Urinary bladder (tissue), 3 donors: ENCODE measurements at regions not wholly inside any gene's neighbourhood (a gene's known extent, or its start where the extent isn't known, plus 50 kb on each side); places are given as distances from the start of the nearest gene placed in this dataset.

Experiments used
- DNase-seq: peaks from one replicate; pipeline ENCODE4 v3.0.0-alpha.2; 2015; ENCODE audit errors: extremely low spot score
- H3K27ac ChIP-seq: one replicate; pipeline ENCODE4 v1.5.1; 2013; ENCODE audit warnings: low read depth, mild to moderate bottlenecking, moderate library complexity
- H3K36me3 ChIP-seq: one replicate; pipeline ENCODE4 v1.6.1; 2013; ENCODE audit warnings: mild to moderate bottlenecking, moderate library complexity; ENCODE audit not compliant: insufficient read depth
- H3K4me1 ChIP-seq: one replicate; pipeline ENCODE4 v1.6.1; 2013; ENCODE audit warnings: mild to moderate bottlenecking, moderate library complexity; ENCODE audit not compliant: insufficient read depth
- H3K4me3 ChIP-seq: one replicate; pipeline ENCODE4 v1.5.1; 2013; ENCODE audit warnings: low read depth, low read length
- WGBS: extraction: QIAGEN DNeasy Blood & Tissue Kit; methylation state at CpG from one replicate; pipeline ENCODE4 v1.1.7; 2013; 5-methylcytosine and 5-hydroxymethylcytosine counted together
- donor health status: healthy with polysubstance abuse.
- donor health status: healthy.

DNA sequence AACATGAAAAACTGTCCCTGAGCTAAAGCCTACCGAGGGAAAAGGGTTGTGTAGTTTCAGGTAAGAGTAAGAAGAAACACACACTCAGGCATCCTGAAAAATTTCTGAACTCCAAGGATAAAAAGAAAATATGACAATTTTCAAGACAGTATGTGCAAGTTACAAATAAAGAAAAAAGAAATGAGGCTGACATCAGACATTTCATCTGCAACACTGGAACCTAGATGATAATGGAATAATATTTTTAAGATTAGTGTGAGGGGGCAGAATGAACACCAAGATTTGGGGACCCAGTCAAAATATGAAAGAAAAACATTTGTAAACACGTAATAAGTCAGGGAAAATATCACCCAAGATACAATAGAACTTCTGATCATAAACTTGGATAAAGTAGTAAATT, 135.9 kb upstream of the PSMD7 start:
- Histone ChIP-seq H3K27ac (no peak overlapping the region), H3K4me1 (no peaks in the 10 kb centered on the region), H3K4me3 (no peak overlapping the region), H3K36me3 (no peaks in the 10 kb centered on the region)
- WGBS: 91% methylated on average over 2 of the region's 2 CpGs
- no peak for DNase-seq

DNA sequence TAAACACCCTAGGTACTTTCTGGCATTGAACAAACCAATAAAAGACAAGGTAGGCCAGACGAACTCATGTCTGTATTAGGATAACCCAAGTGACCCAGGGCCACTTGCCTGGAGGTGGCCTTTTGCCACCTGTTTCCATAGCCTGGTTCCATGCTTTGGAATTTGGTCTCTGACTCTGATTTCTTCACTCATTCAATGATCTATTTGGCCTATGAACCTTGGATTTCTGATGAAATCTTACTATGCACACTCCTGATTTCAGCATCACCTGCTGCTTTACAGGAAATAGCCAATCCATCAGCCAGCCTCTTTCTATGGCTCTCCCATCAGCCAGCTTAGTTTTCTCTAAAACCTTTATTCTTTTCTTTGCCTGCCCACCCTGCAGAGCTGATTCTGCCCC, 142.8 kb upstream of the PSMD7 start:
- Histone ChIP-seq H3K4me1 (no peaks in the 10 kb centered on the region), H3K36me3 (no peaks in the 10 kb centered on the region), H3K4me3 (no peak overlapping the region), H3K27ac (no peak overlapping the region)
- no peak for DNase-seq
- WGBS: 49% methylated on average over 1 of the region's 1 CpG

DNA sequence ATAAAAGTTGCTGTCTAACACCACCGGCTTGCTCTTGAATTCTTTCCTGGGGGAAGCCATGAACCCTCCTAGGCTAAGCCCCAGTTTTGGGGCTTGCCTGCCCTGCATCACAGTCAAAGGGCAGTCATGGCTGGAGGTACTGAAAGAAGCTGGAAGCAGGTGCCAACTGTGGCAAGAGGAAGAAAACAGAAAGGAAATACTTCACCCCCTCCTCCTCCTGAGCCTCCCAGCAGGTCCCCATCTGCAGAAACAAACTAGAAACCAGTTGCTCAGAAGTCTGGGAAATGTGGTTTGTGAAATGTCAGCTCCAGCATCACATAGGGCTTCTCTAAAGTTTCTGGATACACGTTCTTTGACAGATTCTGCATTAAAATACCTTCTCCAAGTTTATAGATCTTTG, 150.0 kb upstream of the PSMD7 start:
- H3K4me3 ChIP-seq: no peak overlapping the region
- no peak for DNase-seq
- no peaks in the 10 kb centered on the region for H3K4me1 ChIP-seq
- H3K27ac ChIP-seq: no peak overlapping the region
- WGBS: 86% methylated on average over 2 of the region's 2 CpGs
- H3K36me3 ChIP-seq: no peaks in the 10 kb centered on the region

DNA sequence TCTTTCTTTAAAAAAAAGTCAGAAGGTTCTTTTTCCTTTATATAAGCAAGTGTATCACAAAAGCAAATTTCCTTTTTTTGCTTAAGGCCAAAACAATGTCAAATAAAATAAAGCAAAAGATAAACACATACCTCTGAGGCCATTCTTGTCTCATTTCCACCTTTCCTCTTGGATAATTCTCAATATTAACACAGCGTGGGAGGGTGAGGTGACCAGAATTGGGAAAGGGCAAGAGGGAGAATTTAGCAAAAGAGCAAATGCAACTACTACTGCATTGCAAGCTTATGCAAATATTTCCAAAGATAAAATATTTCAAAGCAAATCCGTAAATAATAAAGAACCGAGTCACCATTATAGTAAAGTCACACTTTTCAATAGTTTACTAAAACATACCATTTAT, 153.4 kb upstream of the PSMD7 start:
- Histone ChIP-seq H3K36me3 (no peaks in the 10 kb centered on the region), H3K4me1 (no peaks in the 10 kb centered on the region), H3K4me3 (no peak overlapping the region), H3K27ac (no peak overlapping the region)
- no peak for DNase-seq
- WGBS: 35% methylated on average over 3 of the region's 3 CpGs

DNA sequence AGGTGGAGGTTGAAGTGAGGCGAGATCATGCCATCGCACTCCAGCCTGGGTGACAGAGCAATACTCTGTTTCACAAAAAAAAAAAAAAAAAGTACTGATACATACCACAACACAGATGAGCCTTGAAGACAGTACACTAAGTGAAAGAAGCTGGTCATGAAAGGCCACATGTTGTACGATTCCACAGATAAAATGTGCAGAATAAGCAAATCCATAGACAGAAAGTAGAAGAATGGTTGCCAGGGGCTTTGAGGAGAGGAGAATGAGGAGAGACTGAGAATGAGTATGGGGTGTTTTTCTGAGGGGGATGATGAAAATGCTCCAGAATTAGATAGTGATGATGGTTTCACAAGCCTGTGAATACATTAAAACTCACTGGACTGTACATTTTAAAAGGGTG, 155.6 kb upstream of the PSMD7 start:
- Histone ChIP-seq H3K4me3 (no peak overlapping the region), H3K36me3 (no peaks in the 10 kb centered on the region), H3K27ac (no peak overlapping the region), H3K4me1 (no peaks in the 10 kb centered on the region)
- no peak for DNase-seq
- 76% methylated on average over 3 of the region's 3 CpGs for WGBS

DNA sequence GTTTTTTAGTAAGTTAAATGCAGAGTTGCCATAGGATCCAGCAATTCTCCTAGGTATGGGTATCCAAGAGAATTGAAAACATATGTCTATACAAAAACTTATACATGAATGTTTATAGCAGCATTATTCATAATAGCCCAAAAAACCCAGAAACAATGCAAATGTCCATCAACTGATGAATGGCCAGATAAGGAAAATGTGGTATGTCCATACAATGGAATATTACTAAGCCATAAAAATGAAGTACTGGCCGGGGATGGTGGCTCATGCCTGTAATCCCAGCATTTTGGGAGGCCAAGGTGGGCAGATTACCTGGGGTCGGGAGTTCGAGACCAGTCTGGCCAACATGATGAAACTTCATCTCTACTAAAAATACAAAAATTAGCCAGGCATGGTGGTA, 156.1 kb upstream of the PSMD7 start:
- H3K4me3 ChIP-seq: no peak overlapping the region
- H3K4me1 ChIP-seq: no peaks in the 10 kb centered on the region
- H3K36me3 ChIP-seq: no peaks in the 10 kb centered on the region
- DNase-seq: no peak
- 92% methylated on average over 3 of the region's 3 CpGs for WGBS
- no peak overlapping the region for H3K27ac ChIP-seq

DNA sequence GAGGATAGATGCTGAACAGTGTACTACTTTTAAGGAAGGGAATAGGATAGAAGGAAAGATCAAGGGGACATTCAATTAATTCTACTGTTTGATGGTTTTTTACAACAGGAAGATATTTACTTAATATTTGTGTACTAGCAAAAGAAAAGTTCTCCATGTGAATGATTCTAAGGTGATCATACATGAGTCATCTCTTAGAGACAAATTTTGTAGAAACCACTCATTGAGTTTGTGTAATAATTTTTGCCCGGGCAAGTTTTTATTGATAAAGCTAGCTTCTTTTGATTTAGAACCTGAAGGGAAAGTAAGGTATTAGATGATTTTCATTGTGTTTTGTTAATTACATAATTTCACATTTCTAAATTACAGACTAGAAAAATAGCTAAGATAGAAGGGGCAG, 172.8 kb upstream of the PSMD7 start:
- H3K4me3 ChIP-seq: no peak overlapping the region
- H3K27ac ChIP-seq: no peak overlapping the region
- no peak for DNase-seq
- H3K36me3 ChIP-seq: no peaks in the 10 kb centered on the region
- WGBS: 94% methylated on average over 1 of the region's 1 CpG
- H3K4me1 ChIP-seq: no peaks in the 10 kb centered on the region

DNA sequence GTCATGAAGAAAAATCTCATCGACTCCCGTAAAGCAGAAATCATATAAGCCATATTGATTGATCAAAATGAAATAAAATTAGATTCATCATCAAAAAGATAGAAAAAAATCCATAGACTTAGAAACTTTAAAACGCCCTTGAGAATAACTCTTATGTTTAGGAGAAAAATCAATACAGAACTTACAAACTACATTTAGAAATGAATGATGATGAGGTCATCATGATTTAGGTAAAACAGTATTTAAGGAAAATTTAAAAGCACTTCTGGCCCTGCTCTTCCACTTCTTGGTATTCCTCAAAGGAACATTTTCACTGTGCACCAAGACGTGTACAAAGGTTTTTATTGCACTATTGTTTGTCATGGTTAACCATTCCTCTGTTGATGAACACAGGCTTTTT, 173.4 kb upstream of the PSMD7 start:
- Histone ChIP-seq H3K4me3 (no peak overlapping the region), H3K36me3 (no peaks in the 10 kb centered on the region), H3K27ac (no peak overlapping the region), H3K4me1 (no peaks in the 10 kb centered on the region)
- no peak for DNase-seq
- WGBS: 86% methylated on average over 4 of the region's 4 CpGs

DNA sequence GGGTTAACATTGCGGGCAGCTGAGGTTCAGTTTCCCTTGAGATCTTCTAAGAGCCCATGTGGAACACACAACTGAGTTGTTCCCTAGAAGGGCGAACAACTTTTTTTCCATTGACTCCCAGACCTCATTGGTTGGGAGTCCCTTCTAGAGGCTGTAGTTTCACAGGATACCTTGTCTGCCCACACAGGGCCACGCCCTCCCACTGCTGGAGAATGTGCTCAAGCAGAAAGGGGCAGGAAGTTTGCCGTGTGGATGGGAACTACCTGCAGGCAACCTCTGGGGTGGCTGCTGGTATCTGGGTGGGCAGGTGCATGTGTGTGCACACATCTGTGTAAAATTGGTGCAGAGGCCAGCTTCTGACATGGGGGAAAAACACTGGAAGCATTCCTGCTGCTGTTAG, 178.8 kb upstream of the PSMD7 start:
- H3K4me3 ChIP-seq: no peak overlapping the region
- no peak overlapping the region for H3K27ac ChIP-seq
- H3K36me3 ChIP-seq: no peaks in the 10 kb centered on the region
- 85% methylated on average over 4 of the region's 4 CpGs for WGBS
- no peaks in the 10 kb centered on the region for H3K4me1 ChIP-seq
- DNase-seq: no peak

DNA sequence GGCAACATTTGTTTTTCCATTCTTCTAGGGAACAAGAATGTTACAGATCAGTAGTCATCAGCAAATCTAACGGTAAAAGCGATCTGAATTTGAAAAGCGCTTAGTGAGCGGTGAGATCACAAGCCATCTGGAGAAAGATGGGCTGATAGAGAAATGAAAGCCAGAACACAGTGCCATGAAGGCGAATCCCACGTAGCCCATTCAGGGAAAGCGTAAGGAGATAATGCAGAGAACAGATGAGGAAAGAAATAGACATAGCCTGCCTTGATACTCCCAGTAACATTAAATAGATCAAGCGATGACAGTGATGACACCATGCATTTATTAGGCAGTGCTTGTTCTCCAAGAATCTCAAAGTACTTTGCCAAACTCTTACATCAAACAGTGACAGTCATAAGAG, 183.1 kb upstream of the PSMD7 start:
- no peaks in the 10 kb centered on the region for H3K36me3 ChIP-seq
- H3K4me3 ChIP-seq: no peak overlapping the region
- H3K27ac ChIP-seq: no peak overlapping the region
- DNase-seq: no peak
- no peaks in the 10 kb centered on the region for H3K4me1 ChIP-seq
- 75% methylated on average over 8 of the region's 8 CpGs for WGBS

DNA sequence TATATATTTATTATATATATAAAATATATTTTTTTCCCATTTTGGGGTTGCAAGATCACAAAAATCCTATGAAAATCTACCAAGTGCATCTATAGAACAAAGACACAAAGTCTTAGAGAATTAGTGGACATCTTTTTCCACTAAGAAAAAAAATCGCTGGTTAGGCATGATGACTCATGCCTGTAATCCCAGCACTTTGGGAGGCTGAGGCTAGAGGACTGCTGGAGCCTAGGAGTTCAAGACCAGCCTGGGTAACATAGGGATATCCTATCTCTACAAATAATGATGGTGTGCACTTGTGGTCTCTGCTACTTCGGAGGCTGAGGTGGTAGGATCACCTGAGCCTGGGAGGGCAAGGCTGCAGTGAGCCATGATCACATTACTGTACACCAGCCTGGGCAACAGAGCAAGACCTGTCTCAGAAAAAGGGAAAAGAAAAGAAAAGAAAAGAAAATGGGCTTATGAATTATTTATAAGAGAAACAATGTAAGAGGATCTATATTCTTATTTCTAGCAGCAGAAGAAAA, 185.1 kb upstream of the PSMD7 start:
- no peak for DNase-seq
- Histone ChIP-seq H3K4me1 (no peaks in the 10 kb centered on the region), H3K27ac (no peak overlapping the region), H3K4me3 (no peak overlapping the region), H3K36me3 (no peaks in the 10 kb centered on the region)
- 94% methylated on average over 2 of the region's 2 CpGs for WGBS

DNA sequence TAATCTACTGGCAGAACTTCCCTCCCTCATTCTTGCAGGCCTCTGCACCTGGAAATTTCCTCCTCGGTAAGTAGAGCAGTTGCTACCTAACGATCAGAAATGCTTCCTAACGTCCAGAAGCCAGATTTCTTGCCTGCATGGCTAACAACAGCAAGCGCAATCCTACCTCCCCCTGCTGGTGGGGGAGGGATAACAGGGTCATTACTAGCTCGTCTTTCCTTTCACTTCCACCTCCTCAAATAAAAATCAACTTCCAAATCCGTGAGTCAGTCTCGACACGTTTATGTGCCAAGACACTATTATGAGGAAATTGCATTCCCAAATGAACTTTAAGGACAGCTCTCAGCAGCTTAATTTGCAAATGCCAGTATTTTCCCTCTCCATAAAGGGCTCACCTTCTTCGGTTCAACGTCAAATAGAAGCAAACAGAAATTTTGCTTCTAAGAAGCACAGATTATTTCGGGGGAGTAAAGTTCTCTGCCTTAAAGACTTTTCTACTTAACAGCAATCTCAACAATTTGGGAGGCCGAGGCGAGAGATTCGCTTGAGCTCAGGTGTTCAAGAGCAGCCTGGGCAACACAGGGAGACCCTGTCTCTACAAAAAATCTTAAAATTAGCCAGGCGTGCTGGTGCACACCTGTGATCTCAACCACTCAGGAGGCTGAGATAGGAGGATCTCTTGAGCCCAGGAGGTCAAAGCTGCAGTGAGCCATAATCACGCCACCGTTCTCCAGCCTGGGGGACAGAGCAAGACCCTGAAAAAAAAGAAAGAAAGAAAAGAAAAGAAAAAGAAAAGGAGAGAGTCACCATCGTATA, 188.6 kb upstream of the PSMD7 start:
- Histone ChIP-seq H3K36me3 (no peaks in the 10 kb centered on the region), H3K4me3 (no peak overlapping the region), H3K27ac (no peak overlapping the region), H3K4me1 (no peaks in the 10 kb centered on the region)
- WGBS: 59% methylated on average over 18 of the region's 18 CpGs
- DNase-seq: no peak

DNA sequence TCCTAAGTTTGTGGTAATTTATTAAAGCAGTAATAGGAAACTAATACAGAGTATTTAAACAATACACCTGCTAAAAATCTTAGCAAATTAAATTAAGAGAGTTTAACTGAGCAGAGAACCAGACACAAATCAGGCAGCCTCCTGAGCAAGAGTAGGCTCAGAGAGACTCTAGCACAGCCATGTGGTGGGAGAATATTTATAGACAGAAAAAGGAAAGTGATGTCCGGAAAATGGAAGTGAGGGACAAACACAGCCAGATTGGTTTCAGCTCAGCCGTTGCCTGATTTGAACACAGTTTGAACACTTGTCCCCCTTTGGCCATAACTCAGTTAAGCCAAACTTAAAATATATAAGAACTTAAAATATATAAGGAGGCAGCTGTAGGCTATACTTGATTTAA, 192.6 kb upstream of the PSMD7 start:
- DNase-seq: no peak
- Histone ChIP-seq H3K4me3 (no peak overlapping the region), H3K4me1 (no peaks in the 10 kb centered on the region), H3K36me3 (no peaks in the 10 kb centered on the region), H3K27ac (no peak overlapping the region)
- WGBS: 33% methylated on average over 2 of the region's 2 CpGs

DNA sequence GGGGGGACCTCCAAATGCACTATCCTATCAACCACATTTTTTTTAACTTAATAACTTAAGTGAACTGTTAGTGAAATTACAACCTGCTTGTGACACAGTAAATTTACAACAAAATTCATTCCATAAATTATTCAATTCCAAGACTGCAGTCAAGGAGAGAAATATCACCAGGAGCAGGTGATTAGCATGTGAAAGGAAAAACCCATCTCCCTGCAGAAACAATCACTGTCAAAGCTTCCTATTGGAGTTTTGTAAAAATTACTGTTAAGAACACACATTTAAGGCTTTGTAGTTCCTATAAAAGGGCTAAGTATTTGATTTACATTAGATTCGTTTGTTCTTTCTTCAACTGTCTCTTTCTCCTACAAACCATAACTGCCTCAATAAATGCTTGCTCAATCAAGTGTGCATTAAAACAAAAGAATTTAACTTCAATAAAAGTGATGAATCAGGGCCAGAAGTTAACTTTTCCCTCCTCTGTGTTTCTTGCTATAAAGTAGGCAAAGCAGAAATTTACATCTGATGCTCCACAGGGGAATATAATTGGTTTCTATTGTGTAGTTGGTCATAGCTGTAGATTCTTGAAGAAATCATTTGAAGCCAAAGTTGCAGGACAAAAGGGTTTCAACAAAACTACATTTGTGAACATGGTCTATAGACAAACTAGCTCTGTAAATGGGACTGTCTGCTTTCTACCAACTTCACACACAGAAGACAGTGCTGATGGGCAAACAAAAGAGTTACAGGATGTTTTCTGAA, 195.1 kb upstream of the PSMD7 start:
- H3K4me1 ChIP-seq: no peaks in the 10 kb centered on the region
- H3K36me3 ChIP-seq: no peaks in the 10 kb centered on the region
- no peak overlapping the region for H3K4me3 ChIP-seq
- no peak overlapping the region for H3K27ac ChIP-seq
- 38% methylated on average over 1 of the region's 1 CpG for WGBS
- DNase-seq: no peak
